Smooth muscle cell (in vitro differentiated cells): ENCODE measurements at regions not wholly inside any gene's neighbourhood (a gene's known extent, or its start where the extent isn't known, plus 50 kb on each side); places are given as distances from the start of the nearest gene placed in this dataset.

Experiments used
- DNase-seq: peaks from one replicate; lab custom pipeline; 2025; ENCODE audit not compliant: unreplicated experiment; lab: John Stamatoyannopoulos, UW
- H2AFZ ChIP-seq: fragments of 200-600 bp; sonication (generic); 2 replicates; pipeline ENCODE4 v1.6.0; 2016; ENCODE audit warnings: antibody characterized with exemption, low read depth, mild to moderate bottlenecking
- H3F3A ChIP-seq: fragments of 200-600 bp; sonication (generic); 2 replicates; pipeline ENCODE4 v1.6.0; 2017; ENCODE audit warnings: antibody characterized with exemption, low read depth
- H3K27ac ChIP-seq: fragments of 200-600 bp; sonication (generic); 2 replicates; pipeline ENCODE4 v1.5.1; 2016; ENCODE audit warnings: low read depth, mild to moderate bottlenecking
- H3K27me3 ChIP-seq: fragments of 200-600 bp; sonication (generic); 2 replicates; pipeline ENCODE4 v1.6.1; 2016; ENCODE audit warnings: low read depth, mild to moderate bottlenecking
- H3K36me3 ChIP-seq: fragments of 200-600 bp; sonication (generic); 2 replicates; pipeline ENCODE4 v1.5.1; 2016; ENCODE audit warnings: low read depth
- H3K4me1 ChIP-seq: fragments of 200-600 bp; sonication (generic); 2 replicates; pipeline ENCODE4 v1.5.1; 2016; ENCODE audit warnings: low read depth
- H3K4me2 ChIP-seq: fragments of 200-600 bp; sonication (generic); 2 replicates; pipeline ENCODE4 v1.6.0; 2016; ENCODE audit warnings: mild to moderate bottlenecking
- H3K4me3 ChIP-seq: fragments of 200-600 bp; sonication (generic); 2 replicates; pipeline ENCODE4 v1.5.1; 2016; ENCODE audit warnings: mild to moderate bottlenecking
- H3K79me2 ChIP-seq: fragments of 200-600 bp; sonication (generic); 2 replicates; pipeline ENCODE4 v1.6.0; 2016; ENCODE audit warnings: low read depth, mild to moderate bottlenecking
- H3K9ac ChIP-seq: fragments of 200-600 bp; sonication (generic); 2 replicates; pipeline ENCODE4 v1.6.0; 2016; ENCODE audit warnings: low read depth
- H3K9me3 ChIP-seq: fragments of 200-600 bp; sonication (generic); replicated peaks from 2 replicates; pipeline ENCODE4 v1.5.1; 2016; ENCODE audit warnings: low read depth
- H4K20me1 ChIP-seq: fragments of 200-600 bp; sonication (generic); 2 replicates; pipeline ENCODE4 v1.6.0; 2016; ENCODE audit warnings: low read depth
- CTCF ChIP-seq: fragments of 200-600 bp; sonication (generic); IDR thresholded peaks from 2 replicates; pipeline ENCODE4 v1.5.1; 2017; ENCODE audit warnings: borderline replicate concordance, mild to moderate bottlenecking, antibody characterized with exemption; ENCODE audit not compliant: insufficient read depth, poor library complexity, severe bottlenecking
- WGBS: methylation state at CpG from one replicate; pipeline ENCODE4 v1.1.7; 2016; ENCODE audit warnings: low lambda C conversion rate; 5-methylcytosine and 5-hydroxymethylcytosine counted together

GRCh38 chr15:47334805-47335535 lies 382.3 kb upstream of the SEMA6D start:
- Histone ChIP-seq H3F3A (peaks cover 19% of the 10 kb centered on the region), H3K36me3 (no peaks in the 10 kb centered on the region), H3K4me1 (peaks cover 12% of the 10 kb centered on the region), H3K4me2 (no peak overlapping the region), H2AFZ (no peak overlapping the region), H3K27me3 (no peaks in the 10 kb centered on the region), H3K79me2 (no peaks in the 10 kb centered on the region), H3K4me3 (no peak overlapping the region), H3K27ac (no peak overlapping the region), H3K9me3 (no peaks in the 10 kb centered on the region), H4K20me1 (no peaks in the 10 kb centered on the region), H3K9ac (no peak overlapping the region)
- no peak for TF ChIP-seq CTCF
- 95% methylated on average over 3 of the region's 3 CpGs for WGBS
- no peak for DNase-seq

- Histone ChIP-seq H3K27ac (no peak overlapping the region), H3F3A (peaks cover 13% of the 10 kb centered on the region), H3K27me3 (no peaks in the 10 kb centered on the region), H4K20me1 (no peaks in the 10 kb centered on the region), H3K4me2 (no peak overlapping the region), H3K9me3 (no peaks in the 10 kb centered on the region), H3K9ac (no peak overlapping the region), H3K4me3 (no peak overlapping the region), H2AFZ (no peak overlapping the region), H3K4me1 (peaks cover 9% of the 10 kb centered on the region), H3K36me3 (no peaks in the 10 kb centered on the region), H3K79me2 (no peaks in the 10 kb centered on the region)
- 78% methylated on average over 2 of the region's 2 CpGs for WGBS
- TF ChIP-seq CTCF: no peak
- DNase-seq: no peak
These were observed 380.2 kb upstream of the SEMA6D start for GRCh38 chr15:47337106-47337505.

DNA sequence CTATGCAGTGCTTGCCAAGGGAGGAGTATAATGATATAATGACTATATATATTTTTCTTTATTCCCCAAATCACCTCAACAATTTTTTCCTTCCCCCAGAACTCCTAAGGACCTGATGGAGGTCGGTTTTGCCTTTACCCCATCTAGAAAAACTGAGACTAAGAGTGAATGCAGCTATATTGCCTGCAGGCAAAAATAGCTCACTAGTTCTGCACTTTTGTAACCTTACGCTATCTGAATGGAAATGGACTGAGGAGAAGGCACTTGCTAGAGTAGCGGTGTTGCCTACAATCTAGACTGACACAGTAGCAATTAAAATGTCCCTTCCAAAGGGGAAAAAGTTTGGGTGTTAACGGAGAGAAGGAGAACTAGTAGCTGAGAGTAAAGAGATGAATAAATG lies 379.5 kb upstream of the SEMA6D start:
- Histone ChIP-seq H3K27me3 (no peaks in the 10 kb centered on the region), H4K20me1 (no peaks in the 10 kb centered on the region), H3K4me1 (peaks cover 2% of the 10 kb centered on the region), H2AFZ (no peak overlapping the region), H3K36me3 (no peaks in the 10 kb centered on the region), H3K27ac (no peak overlapping the region), H3K9me3 (no peaks in the 10 kb centered on the region), H3K4me2 (no peak overlapping the region), H3K4me3 (no peak overlapping the region), H3K9ac (no peak overlapping the region), H3F3A (peaks cover 7% of the 10 kb centered on the region), H3K79me2 (no peaks in the 10 kb centered on the region)
- TF ChIP-seq CTCF: no peak
- no peak for DNase-seq
- 78% methylated on average over 4 of the region's 4 CpGs for WGBS

GRCh38 chr15:47338771-47339170 lies 378.5 kb upstream of the SEMA6D start:
- H3K36me3 ChIP-seq: no peaks in the 10 kb centered on the region
- no peak overlapping the region for H2AFZ ChIP-seq
- no peak for DNase-seq
- no peak for TF ChIP-seq CTCF
- no peaks in the 10 kb centered on the region for H3K27me3 ChIP-seq
- H3K27ac ChIP-seq: no peak overlapping the region
- no peak overlapping the region for H3K4me2 ChIP-seq
- no peak overlapping the region for H3K4me3 ChIP-seq
- no peaks in the 10 kb centered on the region for H4K20me1 ChIP-seq
- no peaks in the 10 kb centered on the region for H3K4me1 ChIP-seq
- no peaks in the 10 kb centered on the region for H3F3A ChIP-seq
- WGBS: 86% methylated on average over 3 of the region's 3 CpGs
- no peaks in the 10 kb centered on the region for H3K79me2 ChIP-seq
- no peaks in the 10 kb centered on the region for H3K9me3 ChIP-seq
- no peak overlapping the region for H3K9ac ChIP-seq
